ENCODE measurements at regions not wholly inside any gene's neighbourhood (a gene's known extent, or its start where the extent isn't known, plus 50 kb on each side); places are given as distances from the start of the nearest gene placed in this dataset.

DNA sequence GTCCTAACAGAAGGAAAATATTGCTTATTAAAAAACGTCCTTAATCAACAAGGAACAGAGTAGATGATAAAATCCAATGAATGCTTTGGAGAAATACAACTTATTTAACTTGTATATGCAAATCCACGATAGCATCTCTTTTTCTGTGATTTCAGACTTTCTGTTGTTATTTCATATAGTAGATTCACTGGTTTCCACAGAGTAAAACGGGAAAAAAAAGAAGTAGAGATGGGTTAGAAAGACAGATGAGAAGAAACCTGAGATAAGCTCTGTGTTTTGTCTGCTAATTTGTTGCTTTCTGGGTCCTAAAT, 447.7 kb downstream of the RERGL start:
- no peaks in the 10 kb centered on the region for H3K36me3 ChIP-seq (ENCODE audit: control insufficient read depth in 2 of 3, insufficient read depth in 3 of 3, low read length in 3 of 3)
- no peak overlapping the region for H3K27ac ChIP-seq (ENCODE audit: low read depth, low read length)
- peak overlapping the region in 8 of 10 donors; percentile 24 to 79 (median 54) for H3K4me3 Mint-ChIP-seq
- peaks cover 0 to 8% (median 4%) of the 10 kb centered on the region in 7 donors for H3K4me1 Mint-ChIP-seq
- ChIA-PET POLR2A (no interaction called here), CTCF (no interaction called here)
- no peaks in the 10 kb centered on the region for H3K27me3 Mint-ChIP-seq
- no peaks in the 10 kb centered on the region for H3K9me3 ChIP-seq (ENCODE audit: control insufficient read depth in 2 of 3, low read length in 3 of 3)
- H3K9me3 Mint-ChIP-seq: peaks cover 0 to 2% (median 0%) of the 10 kb centered on the region in 11 donors
- no peaks in the 10 kb centered on the region for H3K4me1 ChIP-seq (ENCODE audit: control insufficient read depth in 2 of 2, insufficient read depth in 2 of 2, low read length in 2 of 2)
- intact Hi-C loops (cut with micrococcal nuclease): loop anchor here (5.0 kb wide), 2 partner anchors 1565 to 1660 kb away; no protein-coding TSS in a partner anchor
- ATAC-seq: no peak
- no peak overlapping the region for H3K4me3 ChIP-seq (ENCODE audit: low read length)
- H3K27me3 ChIP-seq (ENCODE audit: control insufficient read depth in 2 of 2, insufficient read depth in 2 of 2, low read length in 2 of 2): no peaks in the 10 kb centered on the region
- DNase-seq: no peak
- no peaks in the 10 kb centered on the region for H3K36me3 Mint-ChIP-seq
- H3K27ac Mint-ChIP-seq: no peak overlapping the region

DNA sequence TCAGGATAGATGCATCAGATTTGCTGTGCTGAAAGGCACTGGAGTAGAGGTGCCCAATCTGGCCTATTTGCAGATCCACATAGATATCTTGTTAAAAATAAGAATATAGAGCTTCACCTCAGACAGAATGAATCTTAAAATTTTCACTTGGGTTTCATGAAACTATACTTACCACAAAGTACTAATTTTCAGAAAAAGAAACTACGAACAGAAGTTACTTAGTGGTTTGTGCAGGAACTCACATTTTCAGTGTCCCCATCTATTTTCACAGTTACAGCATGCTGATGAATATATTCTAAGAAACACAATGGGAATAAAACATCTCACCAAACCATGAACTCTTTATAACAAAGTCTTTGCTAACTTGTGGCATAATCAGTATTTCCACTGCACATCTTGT, 449.4 kb downstream of the RERGL start:
- H3K36me3 Mint-ChIP-seq: no peaks in the 10 kb centered on the region
- ATAC-seq: no peak
- DNase-seq: no peak
- no peak overlapping the region for H3K4me3 Mint-ChIP-seq
- no peaks in the 10 kb centered on the region for H3K27me3 ChIP-seq (ENCODE audit: control insufficient read depth in 2 of 2, insufficient read depth in 2 of 2, low read length in 2 of 2)
- H3K36me3 ChIP-seq (ENCODE audit: control insufficient read depth in 2 of 3, insufficient read depth in 3 of 3, low read length in 3 of 3): no peaks in the 10 kb centered on the region
- H3K4me1 Mint-ChIP-seq: peaks cover 0 to 8% (median 4%) of the 10 kb centered on the region in 7 donors
- ChIA-PET POLR2A (no interaction called here), CTCF (no interaction called here)
- H3K4me1 ChIP-seq (ENCODE audit: control insufficient read depth in 2 of 2, insufficient read depth in 2 of 2, low read length in 2 of 2): no peaks in the 10 kb centered on the region
- H3K27ac ChIP-seq (ENCODE audit: low read depth, low read length): no peak overlapping the region
- H3K9me3 ChIP-seq (ENCODE audit: control insufficient read depth in 2 of 3, low read length in 3 of 3): no peaks in the 10 kb centered on the region
- H3K27me3 Mint-ChIP-seq: no peaks in the 10 kb centered on the region
- H3K9me3 Mint-ChIP-seq: no peaks in the 10 kb centered on the region
- intact Hi-C loops (cut with micrococcal nuclease): loop anchor here (5.0 kb wide), 2 partner anchors 1563 to 1658 kb away; no protein-coding TSS in a partner anchor
- no peak overlapping the region for H3K4me3 ChIP-seq (ENCODE audit: low read length)
- no peak overlapping the region for H3K27ac Mint-ChIP-seq

DNA sequence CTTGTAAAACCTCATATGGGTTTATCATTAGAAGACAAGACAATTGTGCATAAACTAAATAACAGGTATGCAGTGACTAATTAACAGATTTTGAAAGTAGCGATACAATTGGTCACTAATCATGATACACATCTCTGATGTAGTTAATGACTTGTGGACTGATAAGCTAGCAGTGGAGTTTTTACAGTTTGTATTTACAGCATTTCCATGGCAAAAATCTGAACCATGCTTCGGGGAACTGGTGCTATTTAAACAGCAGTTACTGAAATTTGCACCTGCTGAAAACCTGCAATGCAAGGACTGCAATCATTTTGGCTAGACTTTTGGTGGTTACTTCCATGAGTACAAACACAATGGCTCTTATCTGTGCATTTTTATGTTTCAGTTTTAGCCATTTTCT, 471.2 kb downstream of the RERGL start:
- no peak overlapping the region for H3K4me3 Mint-ChIP-seq
- Histone ChIP-seq H3K36me3 (ENCODE audit: control insufficient read depth in 2 of 3, insufficient read depth in 3 of 3, low read length in 3 of 3) (no peaks in the 10 kb centered on the region), H3K27me3 (ENCODE audit: control insufficient read depth in 2 of 2, insufficient read depth in 2 of 2, low read length in 2 of 2) (no peaks in the 10 kb centered on the region), H3K4me1 (ENCODE audit: control insufficient read depth in 2 of 2, insufficient read depth in 2 of 2, low read length in 2 of 2) (no peaks in the 10 kb centered on the region), H3K9me3 (ENCODE audit: control insufficient read depth in 2 of 3, low read length in 3 of 3) (no peaks in the 10 kb centered on the region), H3K4me3 (ENCODE audit: low read length) (no peak overlapping the region), H3K27ac (ENCODE audit: low read depth, low read length) (no peak overlapping the region)
- ChIA-PET CTCF (no interaction called here), POLR2A (no interaction called here)
- intact Hi-C loops (cut with micrococcal nuclease): no loop called here
- ATAC-seq (no peak), DNase-seq (no peak)
- H3K36me3 Mint-ChIP-seq: peaks cover 0 to 4% (median 0%) of the 10 kb centered on the region in 5 donors
- no peaks in the 10 kb centered on the region for H3K27me3 Mint-ChIP-seq
- no peaks in the 10 kb centered on the region for H3K4me1 Mint-ChIP-seq
- no peak overlapping the region for H3K27ac Mint-ChIP-seq
- peaks cover 3 to 23% (median 12%) of the 10 kb centered on the region in 11 donors for H3K9me3 Mint-ChIP-seq

DNA sequence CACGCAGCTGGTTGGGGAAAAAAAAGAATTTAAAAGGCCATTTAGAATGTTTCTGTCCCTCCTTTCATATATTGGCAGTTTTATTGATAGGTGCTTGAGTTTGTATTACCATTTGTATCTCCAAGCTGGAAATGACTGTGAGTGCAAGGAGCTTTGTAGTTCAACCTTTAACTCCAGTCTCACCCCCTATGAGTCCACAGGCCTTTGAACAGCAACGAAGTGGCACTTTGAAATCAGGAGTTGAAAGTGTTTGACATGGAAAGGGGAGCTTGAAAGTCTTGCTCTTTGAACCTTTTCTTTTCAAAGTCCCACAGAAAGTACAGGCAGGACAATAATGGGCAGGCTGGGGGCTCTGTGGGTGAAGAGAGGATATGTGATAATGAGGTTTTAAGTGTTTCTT, 480.3 kb downstream of the RERGL start:
- Histone ChIP-seq H3K4me1 (ENCODE audit: control insufficient read depth in 2 of 2, insufficient read depth in 2 of 2, low read length in 2 of 2) (no peaks in the 10 kb centered on the region), H3K36me3 (ENCODE audit: control insufficient read depth in 2 of 3, insufficient read depth in 3 of 3, low read length in 3 of 3) (no peaks in the 10 kb centered on the region), H3K4me3 (ENCODE audit: low read length) (no peak overlapping the region), H3K27me3 (ENCODE audit: control insufficient read depth in 2 of 2, insufficient read depth in 2 of 2, low read length in 2 of 2) (no peaks in the 10 kb centered on the region), H3K9me3 (ENCODE audit: control insufficient read depth in 2 of 3, low read length in 3 of 3) (no peaks in the 10 kb centered on the region), H3K27ac (ENCODE audit: low read depth, low read length) (no peak overlapping the region)
- H3K27ac Mint-ChIP-seq: no peak overlapping the region
- intact Hi-C loops (cut with micrococcal nuclease): no loop called here
- no peaks in the 10 kb centered on the region for H3K36me3 Mint-ChIP-seq
- H3K4me3 Mint-ChIP-seq: no peak overlapping the region
- H3K9me3 Mint-ChIP-seq: peaks cover 0 to 12% (median 0%) of the 10 kb centered on the region in 11 donors
- CTCF ChIA-PET: no interaction called here
- POLR2A ChIA-PET: no interaction called here
- DNase-seq: no peak
- no peaks in the 10 kb centered on the region for H3K4me1 Mint-ChIP-seq
- no peaks in the 10 kb centered on the region for H3K27me3 Mint-ChIP-seq
- no peak for ATAC-seq

DNA sequence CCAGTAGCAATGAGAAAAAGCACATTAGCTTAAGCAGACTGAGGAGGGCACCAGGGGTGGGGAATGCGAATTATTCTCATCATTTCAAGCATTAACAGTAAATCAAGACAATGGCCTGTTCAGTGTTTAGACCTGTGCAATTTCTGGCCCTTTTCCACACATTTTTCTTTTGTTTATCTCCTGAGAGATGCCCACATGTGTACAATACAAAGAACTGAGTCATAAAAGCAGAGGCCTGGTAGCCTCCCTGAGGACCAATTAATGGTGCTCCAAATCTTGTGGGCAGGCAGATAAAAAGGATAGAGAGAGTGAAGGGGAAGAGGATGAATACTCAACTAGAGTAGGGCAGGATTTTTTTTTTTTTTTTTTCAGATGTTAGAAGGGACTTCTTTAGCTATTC, 480.8 kb downstream of the RERGL start:
- intact Hi-C loops (cut with micrococcal nuclease): no loop called here
- H3K27me3 ChIP-seq (ENCODE audit: control insufficient read depth in 2 of 2, insufficient read depth in 2 of 2, low read length in 2 of 2): no peaks in the 10 kb centered on the region
- H3K36me3 ChIP-seq (ENCODE audit: control insufficient read depth in 2 of 3, insufficient read depth in 3 of 3, low read length in 3 of 3): no peaks in the 10 kb centered on the region
- Mint-ChIP-seq H3K9me3 (peaks cover 0 to 12% (median 0%) of the 10 kb centered on the region in 11 donors), H3K36me3 (no peaks in the 10 kb centered on the region), H3K27ac (peak overlapping the region in 1 of 9 donors; percentile 81), H3K4me3 (no peak overlapping the region), H3K27me3 (no peaks in the 10 kb centered on the region), H3K4me1 (no peaks in the 10 kb centered on the region)
- no peak overlapping the region for H3K27ac ChIP-seq (ENCODE audit: low read depth, low read length)
- ChIA-PET POLR2A (no interaction called here), CTCF (no interaction called here)
- H3K9me3 ChIP-seq (ENCODE audit: control insufficient read depth in 2 of 3, low read length in 3 of 3): no peaks in the 10 kb centered on the region
- DNase-seq (no peak), ATAC-seq (no peak)
- no peaks in the 10 kb centered on the region for H3K4me1 ChIP-seq (ENCODE audit: control insufficient read depth in 2 of 2, insufficient read depth in 2 of 2, low read length in 2 of 2)
- H3K4me3 ChIP-seq (ENCODE audit: low read length): no peak overlapping the region

DNA sequence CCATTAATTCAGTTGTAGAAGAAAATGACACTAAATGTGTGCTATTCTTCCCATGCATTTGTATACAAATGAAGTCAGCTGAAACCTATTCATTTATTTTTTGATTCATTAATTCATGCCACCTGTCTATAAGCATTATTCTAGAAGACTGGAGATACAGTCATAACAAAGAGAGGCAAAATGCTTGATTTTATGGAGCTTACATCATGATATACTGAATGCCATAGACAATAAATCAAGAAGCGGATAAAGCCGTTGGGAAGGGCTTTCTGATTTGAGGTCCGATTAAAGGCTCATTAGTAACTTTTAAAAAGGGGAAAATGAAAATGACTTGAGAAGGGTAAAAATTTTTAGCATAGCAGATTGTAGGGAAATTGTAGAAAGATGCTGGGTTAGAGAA, 494.9 kb downstream of the RERGL start:
- ATAC-seq: no peak
- CTCF ChIA-PET: no interaction called here

DNA sequence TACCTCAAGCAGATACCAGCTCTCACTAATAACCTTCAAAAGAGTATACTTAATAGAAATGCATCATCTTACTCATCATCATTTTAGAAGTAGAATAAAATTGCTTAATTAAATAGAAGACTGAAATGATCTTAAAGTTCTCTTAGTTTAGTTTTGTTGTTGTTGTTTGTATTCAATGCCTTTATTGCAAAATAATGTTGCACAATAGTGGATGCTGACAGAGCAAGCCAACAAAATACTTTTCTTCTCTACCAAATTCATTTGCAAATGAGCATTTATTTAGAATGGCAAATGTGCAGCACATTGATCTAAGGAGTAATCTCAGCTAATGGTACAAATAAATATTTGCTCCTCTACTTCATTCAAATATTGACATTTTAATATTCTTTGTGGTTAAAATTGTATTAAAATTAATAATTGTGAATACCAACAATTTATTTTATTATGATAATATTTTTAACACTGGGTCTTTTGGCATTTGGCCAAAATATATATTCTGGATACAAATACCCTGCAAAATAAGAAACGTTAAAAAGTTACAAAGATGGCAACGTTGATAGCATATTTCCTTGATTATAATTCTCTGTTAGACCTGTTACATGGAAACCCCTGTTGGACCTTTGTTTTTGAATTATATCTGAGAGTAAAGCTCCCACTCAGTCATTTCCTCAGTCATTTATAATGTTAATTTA, 496.1 kb downstream of the RERGL start:
- Histone ChIP-seq H3K4me1 (ENCODE audit: control insufficient read depth in 2 of 2, insufficient read depth in 2 of 2, low read length in 2 of 2) (no peaks in the 10 kb centered on the region), H3K27ac (ENCODE audit: low read depth, low read length) (no peak overlapping the region), H3K27me3 (ENCODE audit: control insufficient read depth in 2 of 2, insufficient read depth in 2 of 2, low read length in 2 of 2) (no peaks in the 10 kb centered on the region), H3K4me3 (ENCODE audit: low read length) (no peak overlapping the region), H3K36me3 (ENCODE audit: control insufficient read depth in 2 of 3, insufficient read depth in 3 of 3, low read length in 3 of 3) (no peaks in the 10 kb centered on the region), H3K9me3 (ENCODE audit: control insufficient read depth in 2 of 3, low read length in 3 of 3) (no peaks in the 10 kb centered on the region)
- ChIA-PET POLR2A (no interaction called here), CTCF (no interaction called here)
- DNase-seq: no peak
- no peaks in the 10 kb centered on the region for H3K36me3 Mint-ChIP-seq
- H3K4me1 Mint-ChIP-seq: no peaks in the 10 kb centered on the region
- no peak overlapping the region for H3K27ac Mint-ChIP-seq
- H3K9me3 Mint-ChIP-seq: peaks cover 0 to 7% (median 3%) of the 10 kb centered on the region in 11 donors
- H3K4me3 Mint-ChIP-seq: no peak overlapping the region
- H3K27me3 Mint-ChIP-seq: no peaks in the 10 kb centered on the region
- intact Hi-C loops (cut with micrococcal nuclease): no loop called here
- ATAC-seq: no peak

More for the DNA sequence above, 494.9 kb downstream of the RERGL start:
- H3K27ac ChIP-seq (ENCODE audit: low read depth, low read length): no peak overlapping the region
- H3K4me3 ChIP-seq (ENCODE audit: low read length): no peak overlapping the region
- peaks cover 0 to 7% (median 0%) of the 10 kb centered on the region in 11 donors for H3K9me3 Mint-ChIP-seq
- H3K4me1 ChIP-seq (ENCODE audit: control insufficient read depth in 2 of 2, insufficient read depth in 2 of 2, low read length in 2 of 2): no peaks in the 10 kb centered on the region
- H3K27me3 ChIP-seq (ENCODE audit: control insufficient read depth in 2 of 2, insufficient read depth in 2 of 2, low read length in 2 of 2): no peaks in the 10 kb centered on the region
- H3K27me3 Mint-ChIP-seq: no peaks in the 10 kb centered on the region
- no peaks in the 10 kb centered on the region for H3K36me3 ChIP-seq (ENCODE audit: control insufficient read depth in 2 of 3, insufficient read depth in 3 of 3, low read length in 3 of 3)
- no peak overlapping the region for H3K27ac Mint-ChIP-seq
- H3K4me1 Mint-ChIP-seq: no peaks in the 10 kb centered on the region
- DNase-seq: no peak
- intact Hi-C loops (cut with micrococcal nuclease): no loop called here
- H3K9me3 ChIP-seq (ENCODE audit: control insufficient read depth in 2 of 3, low read length in 3 of 3): no peaks in the 10 kb centered on the region
- H3K36me3 Mint-ChIP-seq: no peaks in the 10 kb centered on the region
- no peak overlapping the region for H3K4me3 Mint-ChIP-seq
- POLR2A ChIA-PET: no interaction called here
